HG03457 (cell line): ENCODE measurements at regions not wholly inside any gene's neighbourhood (a gene's known extent, or its start where the extent isn't known, plus 50 kb on each side); places are given as distances from the start of the nearest gene placed in this dataset.

Experiments used
- ATAC-seq: cut with Tn5 transposase; IDR thresholded peaks from one replicate; pipeline ENCODE4 v1.9.1; 2021; ENCODE audit warnings: moderate number of reproducible peaks; ENCODE audit not compliant: unreplicated experiment

- ATAC-seq: no peak
Measured at GRCh38 chr10:90174531-90174930, 473.1 kb downstream of the KIF20B start.

GRCh38 chr10:90175161-90175681 lies 473.8 kb downstream of the KIF20B start:
- ATAC-seq: no peak

- no peak for ATAC-seq
Measured at GRCh38 chr10:90179696-90180407, 478.5 kb downstream of the KIF20B start.

GRCh38 chr10:90180886-90181691 lies 479.7 kb downstream of the KIF20B start:
- no peak for ATAC-seq

GRCh38 chr10:90192825-90193224 lies 491.4 kb downstream of the KIF20B start:
- no peak for ATAC-seq

- no peak for ATAC-seq
Measured at GRCh38 chr10:90193240-90193985, 492.0 kb downstream of the KIF20B start.

GRCh38 chr10:90195288-90195840 lies 494.0 kb downstream of the KIF20B start:
- ATAC-seq: no peak

- no peak for ATAC-seq
Measured at GRCh38 chr10:90197766-90198165, 496.4 kb downstream of the KIF20B start.

- ATAC-seq: no peak
Measured at GRCh38 chr10:90199093-90199492, 497.7 kb downstream of the KIF20B start.

- no peak for ATAC-seq
Measured at GRCh38 chr10:90199513-90199912, 498.1 kb downstream of the KIF20B start.

GRCh38 chr10:90204131-90204955 lies 503.0 kb downstream of the KIF20B start:
- no peak for ATAC-seq

GRCh38 chr10:90204956-90205314 lies 503.5 kb downstream of the KIF20B start:
- ATAC-seq: no peak

- no peak for ATAC-seq
Measured at GRCh38 chr10:90205340-90205739, 503.9 kb downstream of the KIF20B start.

- ATAC-seq: no peak
Measured at GRCh38 chr10:90213346-90213745, 512.0 kb downstream of the KIF20B start.

GRCh38 chr10:90218846-90219245 lies 517.5 kb downstream of the KIF20B start:
- no peak for ATAC-seq

GRCh38 chr10:90222372-90222771 lies 521.0 kb downstream of the KIF20B start:
- ATAC-seq: no peak

- ATAC-seq: no peak
Measured at GRCh38 chr10:90222939-90223338, 521.5 kb downstream of the KIF20B start.

GRCh38 chr10:90224791-90225566 lies 523.6 kb downstream of the KIF20B start:
- no peak for ATAC-seq

- no peak for ATAC-seq
Measured at GRCh38 chr10:90226517-90226916, 525.1 kb downstream of the KIF20B start.
